IMR-90 (cell line): ENCODE measurements at regions not wholly inside any gene's neighbourhood (a gene's known extent, or its start where the extent isn't known, plus 50 kb on each side); places are given as distances from the start of the nearest gene placed in this dataset.

Experiments
- ATAC-seq: fragments of 200-7000 bp; cut with Tn5 transposase; 2 replicates; pipeline ENCODE4 v1.9.1; 2020; ENCODE audit warnings: low read depth, mild to moderate bottlenecking, moderate library complexity
- BruUV-seq: library from RNA; stranded (reverse); fragments of 400-500 nt; replicated peaks from 2 replicates; lab custom pipeline; 2021; lab: Mats Ljungman, UMichigan
- CTCF ChIA-PET: fragments of 300-600 bp; formaldehyde crosslinking; extraction: SDS; loops from one replicate; lab custom pipeline; 2021; ENCODE audit warnings: antibody characterized with exemption; lab: Yijun Ruan, JAX
- POLR2A ChIA-PET: fragments of 300-600 bp; sonication (Branson Sonifier 250); formaldehyde crosslinking; loops from one replicate; lab custom pipeline; 2022; ENCODE audit warnings: antibody characterized with exemption; ENCODE audit not compliant: unreplicated experiment; lab: Charles Lee
- DNase-seq: peaks from one replicate; pipeline ENCODE4 v3.0.0; 2013
- H2AFZ ChIP-seq: replicated peaks from 2 replicates; pipeline ENCODE3; 2013; ENCODE audit warnings: low read length, mild to moderate bottlenecking; ENCODE audit not compliant: poor library complexity
- H2AK5ac ChIP-seq: 2 replicates; pipeline ENCODE4 v1.6.1; 2013; ENCODE audit warnings: low read depth, low read length, inconsistent platforms
- H2AK9ac ChIP-seq: replicated peaks from 2 replicates; pipeline ENCODE3; 2013; ENCODE audit warnings: mild to moderate bottlenecking, low read depth, low read length, moderate library complexity; ENCODE audit not compliant: poor library complexity
- H2BK120ac ChIP-seq: 2 replicates; pipeline ENCODE4 v1.6.1; 2013; ENCODE audit warnings: low read depth, low read length, inconsistent platforms
- H2BK15ac ChIP-seq: 3 replicates; pipeline ENCODE4 v1.6.1; 2013; ENCODE audit warnings: low read depth, low read length, inconsistent platforms
- H2BK20ac ChIP-seq: 2 replicates; pipeline ENCODE4 v1.6.1; 2013; ENCODE audit warnings: low read depth, mild to moderate bottlenecking, inconsistent platforms, low read length, moderate library complexity
- H2BK5ac ChIP-seq: 2 replicates; pipeline ENCODE4 v1.6.1; 2013; ENCODE audit warnings: mild to moderate bottlenecking, low read depth, low read length, inconsistent platforms; ENCODE audit not compliant: poor library complexity, severe bottlenecking
- H3K14ac ChIP-seq: replicated peaks from 2 replicates; pipeline ENCODE4 v1.6.1; 2013; ENCODE audit warnings: low read depth, low read length, inconsistent platforms
- H3K18ac ChIP-seq: 2 replicates; pipeline ENCODE4 v1.6.1; 2013; ENCODE audit warnings: low read depth, low read length, control low read depth
- H3K23ac ChIP-seq: 2 replicates; pipeline ENCODE4 v1.6.1; 2013; ENCODE audit warnings: low read depth, low read length, inconsistent platforms
- H3K27ac ChIP-seq: 2 replicates; pipeline ENCODE4 v1.5.1; 2013; ENCODE audit warnings: mild to moderate bottlenecking, control low read depth, low read length; ENCODE audit not compliant: insufficient read depth
- H3K27me3 ChIP-seq: 2 replicates; pipeline ENCODE4 v1.6.1; 2013; ENCODE audit warnings: low read length; ENCODE audit not compliant: control insufficient read depth, insufficient read depth
- H3K36me3 ChIP-seq: 2 replicates; pipeline ENCODE4 v1.6.1; 2013; ENCODE audit warnings: low read length, mixed read lengths; ENCODE audit not compliant: control insufficient read depth, insufficient read depth
- H3K4ac ChIP-seq: 2 replicates; pipeline ENCODE4 v1.6.1; 2013; ENCODE audit warnings: low read depth, low read length, inconsistent platforms
- H3K4me1 ChIP-seq: 2 replicates; pipeline ENCODE4 v1.6.1; 2013; ENCODE audit warnings: low read length, mixed read lengths; ENCODE audit not compliant: control insufficient read depth, insufficient read depth
- H3K4me2 ChIP-seq: 2 replicates; pipeline ENCODE4 v1.6.1; 2013; ENCODE audit warnings: low read depth, mild to moderate bottlenecking, control low read depth, low read length, moderate library complexity
- H3K4me3 ChIP-seq: 2 replicates; pipeline ENCODE4 v1.5.1; 2013; ENCODE audit warnings: low read depth, mild to moderate bottlenecking, control low read depth, low read length, moderate library complexity; ENCODE audit not compliant: insufficient read depth
- H3K56ac ChIP-seq: 2 replicates; pipeline ENCODE4 v1.6.1; 2013; ENCODE audit warnings: low read length, inconsistent platforms; ENCODE audit not compliant: insufficient read depth; ENCODE audit errors: extremely low read depth
- H3K79me1 ChIP-seq, 2 experiments: 2 replicates each; pipeline ENCODE4 v1.6.1; 2013; ENCODE audit warnings: low read length in 2 of 2, inconsistent platforms in 1 of 2, low read depth in 1 of 2
- H3K9ac ChIP-seq: 2 replicates; pipeline ENCODE4 v1.6.1; 2013; ENCODE audit warnings: low read depth, low read length, control low read depth
- H3K9me1 ChIP-seq: 2 replicates; pipeline ENCODE4 v1.6.1; 2013; ENCODE audit warnings: low read length, inconsistent platforms; ENCODE audit not compliant: insufficient read depth
- H3K9me3 ChIP-seq: 2 replicates; pipeline ENCODE4 v1.6.1; 2013; ENCODE audit warnings: low read length; ENCODE audit not compliant: control insufficient read depth, insufficient read depth
- H4K20me1 ChIP-seq: 2 replicates; pipeline ENCODE4 v1.6.1; 2013; ENCODE audit warnings: low read length, inconsistent platforms; ENCODE audit not compliant: insufficient read depth
- H4K5ac ChIP-seq: 2 replicates; pipeline ENCODE4 v1.6.1; 2013; ENCODE audit warnings: mild to moderate bottlenecking, low read depth, low read length, control low read depth
- H4K8ac ChIP-seq, 2 experiments: 2 replicates each; pipeline ENCODE4 v1.6.1; 2013; ENCODE audit warnings: low read depth in 2 of 2, low read length in 2 of 2, control low read depth in 1 of 2, inconsistent platforms in 1 of 2
- H4K91ac ChIP-seq: 2 replicates; pipeline ENCODE4 v1.6.1; 2013; ENCODE audit warnings: low read depth, low read length, inconsistent platforms; ENCODE audit not compliant: insufficient read depth
- BHLHE40 ChIP-seq: fragments of 150-350 bp; IDR thresholded peaks from 2 replicates; pipeline ENCODE4 v1.6.1; 2016; ENCODE audit warnings: mild to moderate bottlenecking, low read depth, low read length
- CEBPB ChIP-seq: IDR thresholded peaks from 2 replicates; pipeline ENCODE4 v1.6.1; 2012; ENCODE audit warnings: low read depth, low read length, improper control_type of control experiment
- CHD1 ChIP-seq: IDR thresholded peaks from 2 replicates; pipeline ENCODE4 v1.6.1; 2012; ENCODE audit warnings: low read depth, low read length, improper control_type of control experiment
- CTCF ChIP-seq: conservative IDR thresholded peaks from 2 replicates; pipeline ENCODE4 v1.5.1; 2012; ENCODE audit warnings: mild to moderate bottlenecking, low read depth, low read length, improper control_type of control experiment
- ELK1 ChIP-seq: fragments of 150-350 bp; IDR thresholded peaks from 2 replicates; pipeline ENCODE4 v1.6.1; 2016; ENCODE audit warnings: low read depth, mild to moderate bottlenecking, low read length, moderate library complexity, borderline replicate concordance
- FOS ChIP-seq: fragments of 150-350 bp; IDR thresholded peaks from 2 replicates; pipeline ENCODE4 v1.6.1; 2016; ENCODE audit warnings: low read depth, low read length
- MAFK ChIP-seq: IDR thresholded peaks from 2 replicates; pipeline ENCODE4 v1.6.1; 2012; ENCODE audit warnings: low read depth, low read length, improper control_type of control experiment
- MAZ ChIP-seq: IDR thresholded peaks from 2 replicates; pipeline ENCODE4 v1.6.1; 2012; ENCODE audit warnings: low read depth, mild to moderate bottlenecking, low read length, improper control_type of control experiment, moderate library complexity, borderline replicate concordance
- MXI1 ChIP-seq: IDR thresholded peaks from 2 replicates; pipeline ENCODE4 v1.6.1; 2012; ENCODE audit warnings: low read depth, mild to moderate bottlenecking, low read length, moderate library complexity, borderline replicate concordance
- NFE2L2 ChIP-seq: fragments of 150-350 bp; IDR thresholded peaks from 2 replicates; pipeline ENCODE4 v1.6.1; 2016; ENCODE audit warnings: low read depth, mild to moderate bottlenecking, low read length
- RAD21 ChIP-seq: IDR thresholded peaks from 2 replicates; pipeline ENCODE4 v1.6.1; 2012; ENCODE audit warnings: low read length, improper control_type of control experiment
- RCOR1 ChIP-seq: IDR thresholded peaks from 2 replicates; pipeline ENCODE4 v1.6.1; 2012; ENCODE audit warnings: mild to moderate bottlenecking, low read length, improper control_type of control experiment; ENCODE audit not compliant: insufficient replicate concordance
- RFX5 ChIP-seq: IDR thresholded peaks from 2 replicates; pipeline ENCODE4 v1.8.0; 2012; ENCODE audit warnings: low read depth, mild to moderate bottlenecking, low read length, moderate library complexity
- SMC3 ChIP-seq: fragments of 150-350 bp; IDR thresholded peaks from 2 replicates; pipeline ENCODE4 v1.6.1; 2016; ENCODE audit warnings: low read depth, mild to moderate bottlenecking, antibody characterized with exemption, low read length, moderate library complexity
- USF2 ChIP-seq: fragments of 150-350 bp; IDR thresholded peaks from 2 replicates; pipeline ENCODE4 v1.6.1; 2017; ENCODE audit warnings: mild to moderate bottlenecking, antibody characterized with exemption, low read length, low read depth
- dilution Hi-C: fragments of 300-500 bp; cut with HindIII; formaldehyde crosslinking; loops from one replicate; pipeline ENCODE4 v1.14.3; 2018; ENCODE audit warnings: low sequenced_read_pairs; ENCODE audit not compliant: unreplicated experiment
- in situ Hi-C: fragments of 300-500 bp; cut with MboI; formaldehyde crosslinking; loops from 3 replicates; pipeline ENCODE4 v1.14.3; 2019; ENCODE audit warnings: low sequenced_read_pairs, inconsistent platforms, mixed read lengths
- intact Hi-C: fragments of 100-400 bp; cut with micrococcal nuclease; formaldehyde crosslinking; loops from 2 replicates; pipeline ENCODE4 v1.10.0; 2022

- Histone ChIP-seq H3K9me1 (no peaks in the 10 kb centered on the region), H2BK20ac (no peak overlapping the region), H2BK120ac (no peak overlapping the region), H2BK5ac (peak overlapping the region; percentile 19), H3K4me3 (no peak overlapping the region), H3K4ac (no peak overlapping the region), H3K23ac (no peak overlapping the region), H3K9me3 (no peaks in the 10 kb centered on the region), H3K27ac (no peak overlapping the region), H3K79me1 (no peaks in the 10 kb centered on the region), H3K4me1 (no peaks in the 10 kb centered on the region), H3K27me3 (no peaks in the 10 kb centered on the region), H3K36me3 (no peaks in the 10 kb centered on the region), H3K4me2 (no peak overlapping the region), H2AK9ac (no peak overlapping the region), H4K8ac (no peak overlapping the region), H4K5ac (no peak overlapping the region), H3K9ac (no peak overlapping the region), H2AFZ (no peak overlapping the region), H3K18ac (no peak overlapping the region), H3K56ac (no peak overlapping the region), H3K14ac (no peak overlapping the region), H2AK5ac (no peak overlapping the region), H2BK15ac (no peak overlapping the region), H4K91ac (no peak overlapping the region), H4K20me1 (no peaks in the 10 kb centered on the region)
- ATAC-seq (peak; percentile 37; the same call in 1 of the 2 replicates), DNase-seq (peak; percentile 16)
- intact Hi-C loops (no loop called here), dilution Hi-C loops (no loop called here), in situ Hi-C loops (no loop called here)
- TF ChIP-seq NFE2L2 (no peak), MXI1 (no peak), RFX5 (no peak), CTCF (no peak), ELK1 (no peak), MAZ (no peak), RAD21 (no peak), SMC3 (no peak), CHD1 (no peak), BHLHE40 (no peak), CEBPB (no peak), RCOR1 (no peak), FOS (no peak), MAFK (no peak), USF2 (no peak)
- CTCF ChIA-PET = no interaction called here
- BruUV-seq = no TSS peak
- POLR2A ChIA-PET = no interaction called here
These were observed 566.0 kb downstream of the EPHA4 start for GRCh38 chr2:221006084-221006483.
